Prostate gland (tissue), 2 donors: ENCODE measurements at regions not wholly inside any gene's neighbourhood (a gene's known extent, or its start where the extent isn't known, plus 50 kb on each side); places are given as distances from the start of the nearest gene placed in this dataset.

Source experiments
- DNase-seq: peaks from one replicate; pipeline ENCODE4 v3.0.0-alpha.2; 2019; ENCODE audit warnings: low spot score
- H3K27ac ChIP-seq, 2 donors: fragments of 200-600 bp; sonication (generic); 2 replicates each; pipeline ENCODE4 v1.5.1; 2017 to 2019
- H3K27me3 ChIP-seq: fragments of 200-600 bp; sonication (generic); replicated peaks from 2 replicates; pipeline ENCODE4 v1.5.1; 2019; ENCODE audit not compliant: insufficient read depth
- H3K36me3 ChIP-seq, 2 donors: fragments of 200-600 bp; sonication (generic); 1 replicate in 1 of 2; 2 replicates in 1 of 2; pipeline versions ENCODE4 v1.5.1 to v1.8.1; 2017 to 2019
- H3K4me1 ChIP-seq: fragments of 200-600 bp; sonication (generic); replicated peaks from 2 replicates; pipeline ENCODE4 v1.5.1; 2019
- H3K4me3 ChIP-seq, 2 donors: fragments of 200-600 bp; sonication (generic); 2 replicates each; pipeline ENCODE4 v1.5.1; 2017 to 2019
- H3K9me3 ChIP-seq: fragments of 200-600 bp; sonication (generic); 2 replicates; pipeline ENCODE4 v1.5.1; 2017
- POLR2A ChIP-seq: fragments of 450-650 bp; IDR thresholded peaks from one replicate; pipeline ENCODE4 v1.6.1; 2016; ENCODE audit warnings: antibody characterized with exemption, mild to moderate bottlenecking
- POLR2AphosphoS5 ChIP-seq: sonication (generic); formaldehyde crosslinking; IDR thresholded peaks from one replicate; pipeline ENCODE4 v1.6.1; 2017; ENCODE audit warnings: antibody characterized with exemption
- WGBS: methylation state at CpG from one replicate; pipeline ENCODE4 v1.1.5; 2018; 5-methylcytosine and 5-hydroxymethylcytosine counted together
- intact Hi-C: fragments of 100-400 bp; cut with DNase I; formaldehyde crosslinking; loops from one replicate; pipeline ENCODE4 v1.14.2; 2022
- TF ChIP-seq, protein P1 (sequence below), 4 experiments: fragments of 200-600 bp in 2 of 4; fragments of 450-650 bp in 2 of 4; sonication (generic) in 2 of 4; IDR thresholded peaks; 1 replicate in 3 of 4; 2 replicates in 1 of 4; pipeline ENCODE4 v1.5.1; 2016 to 2019; ENCODE audit warnings: antibody characterized with exemption in 4 of 4, mild to moderate bottlenecking in 2 of 4, moderate library complexity in 2 of 4

DNA sequence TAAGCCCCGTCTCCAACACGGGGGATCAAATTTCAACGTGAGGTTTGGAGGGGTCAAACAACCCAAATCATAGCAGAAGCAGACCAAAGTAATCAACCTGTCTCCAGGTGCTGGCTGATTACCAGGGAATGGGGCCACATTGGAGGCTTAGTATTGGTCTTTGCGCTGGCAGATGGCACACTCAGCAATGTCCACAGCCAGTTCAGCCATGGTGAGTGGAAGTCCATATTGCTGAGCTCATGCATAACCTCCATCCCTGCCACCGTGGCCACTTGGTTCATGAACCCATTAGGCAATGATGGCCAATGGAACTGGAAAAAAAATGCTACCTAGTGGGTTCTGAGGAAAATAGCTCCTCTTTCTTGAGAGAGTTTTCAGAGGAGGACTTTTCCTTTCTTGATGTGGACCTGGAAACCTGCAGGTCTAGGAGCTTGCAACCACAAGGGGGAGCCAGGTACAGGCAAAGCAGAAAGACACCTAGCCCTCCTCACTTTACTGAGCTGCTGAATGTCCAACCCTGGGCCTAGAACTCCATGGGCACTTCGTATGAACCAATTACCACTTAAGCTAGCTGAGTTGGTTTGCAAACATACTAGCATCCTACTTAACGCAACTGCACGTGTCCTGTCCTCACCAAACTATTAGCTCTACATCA is 128.0 kb upstream of the GYPC start:
- Histone ChIP-seq H3K9me3 (no peaks in the 10 kb centered on the region), H3K4me3 (no peak overlapping the region), H3K4me1 (no peaks in the 10 kb centered on the region), H3K36me3 (no peaks in the 10 kb centered on the region), H3K27ac (no peak overlapping the region), H3K27me3 (no peaks in the 10 kb centered on the region)
- TF ChIP-seq POLR2AphosphoS5 (no peak), POLR2A (no peak)
- TF ChIP-seq, protein P1, sequence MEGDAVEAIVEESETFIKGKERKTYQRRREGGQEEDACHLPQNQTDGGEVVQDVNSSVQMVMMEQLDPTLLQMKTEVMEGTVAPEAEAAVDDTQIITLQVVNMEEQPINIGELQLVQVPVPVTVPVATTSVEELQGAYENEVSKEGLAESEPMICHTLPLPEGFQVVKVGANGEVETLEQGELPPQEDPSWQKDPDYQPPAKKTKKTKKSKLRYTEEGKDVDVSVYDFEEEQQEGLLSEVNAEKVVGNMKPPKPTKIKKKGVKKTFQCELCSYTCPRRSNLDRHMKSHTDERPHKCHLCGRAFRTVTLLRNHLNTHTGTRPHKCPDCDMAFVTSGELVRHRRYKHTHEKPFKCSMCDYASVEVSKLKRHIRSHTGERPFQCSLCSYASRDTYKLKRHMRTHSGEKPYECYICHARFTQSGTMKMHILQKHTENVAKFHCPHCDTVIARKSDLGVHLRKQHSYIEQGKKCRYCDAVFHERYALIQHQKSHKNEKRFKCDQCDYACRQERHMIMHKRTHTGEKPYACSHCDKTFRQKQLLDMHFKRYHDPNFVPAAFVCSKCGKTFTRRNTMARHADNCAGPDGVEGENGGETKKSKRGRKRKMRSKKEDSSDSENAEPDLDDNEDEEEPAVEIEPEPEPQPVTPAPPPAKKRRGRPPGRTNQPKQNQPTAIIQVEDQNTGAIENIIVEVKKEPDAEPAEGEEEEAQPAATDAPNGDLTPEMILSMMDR (IDR thresholded peaks at IDR 0.05): peak in 2 of 4 experiments; percentile 23 to 30
- DNase-seq: no peak
- 75% methylated on average over 8 of the region's 8 CpGs for WGBS
- intact Hi-C loops: loop anchor here (2.0 kb wide), 1 partner anchor 249 kb away; no protein-coding TSS in a partner anchor

- Histone ChIP-seq H3K36me3 (no peaks in the 10 kb centered on the region), H3K27ac (no peak overlapping the region), H3K9me3 (no peaks in the 10 kb centered on the region), H3K4me3 (no peak overlapping the region), H3K4me1 (no peaks in the 10 kb centered on the region), H3K27me3 (no peaks in the 10 kb centered on the region)
- no peak for TF ChIP-seq POLR2A
- TF ChIP-seq, protein P1 (IDR thresholded peaks at IDR 0.05): no peak
- TF ChIP-seq POLR2AphosphoS5: no peak
- intact Hi-C loops: no loop called here
- DNase-seq: no peak
- WGBS: 82% methylated on average over 3 of the region's 3 CpGs
Measured at GRCh38 chr2:126531029-126531428, 124.9 kb upstream of the GYPC start.

GRCh38 chr2:126534478-126534877 is 121.5 kb upstream of the GYPC start:
- no peaks in the 10 kb centered on the region for H3K27me3 ChIP-seq
- no peaks in the 10 kb centered on the region for H3K9me3 ChIP-seq
- TF ChIP-seq, protein P1 (IDR thresholded peaks at IDR 0.05): no peak
- TF ChIP-seq POLR2AphosphoS5: no peak
- TF ChIP-seq POLR2A: no peak
- H3K4me3 ChIP-seq: no peak overlapping the region
- no peaks in the 10 kb centered on the region for H3K4me1 ChIP-seq
- H3K27ac ChIP-seq: no peak overlapping the region
- no peak for DNase-seq
- 73% methylated on average over 6 of the region's 6 CpGs for WGBS
- no peaks in the 10 kb centered on the region for H3K36me3 ChIP-seq
- intact Hi-C loops: no loop called here

- Histone ChIP-seq H3K4me3 (no peak overlapping the region), H3K27ac (no peak overlapping the region), H3K4me1 (no peaks in the 10 kb centered on the region), H3K9me3 (no peaks in the 10 kb centered on the region), H3K27me3 (no peaks in the 10 kb centered on the region), H3K36me3 (no peaks in the 10 kb centered on the region)
- DNase-seq: no peak
- WGBS: 96% methylated on average over 6 of the region's 6 CpGs
- intact Hi-C loops: no loop called here
- TF ChIP-seq POLR2AphosphoS5 (no peak), POLR2A (no peak)
- TF ChIP-seq, protein P1 (IDR thresholded peaks at IDR 0.05): no peak
Measured at GRCh38 chr2:126535408-126535807, 120.5 kb upstream of the GYPC start.

GRCh38 chr2:126536605-126537200 is 119.3 kb upstream of the GYPC start:
- Histone ChIP-seq H3K36me3 (no peaks in the 10 kb centered on the region), H3K27me3 (no peaks in the 10 kb centered on the region), H3K27ac (no peak overlapping the region), H3K9me3 (no peaks in the 10 kb centered on the region), H3K4me3 (no peak overlapping the region), H3K4me1 (no peaks in the 10 kb centered on the region)
- TF ChIP-seq POLR2AphosphoS5: no peak
- TF ChIP-seq POLR2A: no peak
- TF ChIP-seq, protein P1 (IDR thresholded peaks at IDR 0.05): no peak
- intact Hi-C loops: no loop called here
- no peak for DNase-seq
